Calu3 (cell line): ENCODE measurements at regions not wholly inside any gene's neighbourhood (a gene's known extent, or its start where the extent isn't known, plus 50 kb on each side); places are given as distances from the start of the nearest gene placed in this dataset.

Experiments used
- BruUV-seq: library from RNA; stranded (reverse); fragments of 400-500 nt; replicated peaks from 2 replicates; lab custom pipeline; 2021; lab: Mats Ljungman, UMichigan
- CTCF ChIA-PET: fragments of 300-600 bp; sonication (Branson Sonifier 250); formaldehyde crosslinking; loops from one replicate; lab custom pipeline; 2022; ENCODE audit warnings: antibody characterized with exemption; lab: Charles Lee
- DNase-seq: peaks from one replicate; pipeline ENCODE4 v3.0.0; 2022
- H3K27ac Mint-ChIP-seq: one replicate; pipeline ENCODE4 v1.8.0; 2022; ENCODE audit warnings: mixed read lengths; ENCODE audit not compliant: unreplicated experiment
- H3K27me3 Mint-ChIP-seq: one replicate; pipeline ENCODE4 v1.8.0; 2022; ENCODE audit warnings: mixed read lengths; ENCODE audit not compliant: unreplicated experiment
- H3K36me3 Mint-ChIP-seq: one replicate; pipeline ENCODE4 v1.8.0; 2022; ENCODE audit warnings: mild to moderate bottlenecking, moderate library complexity, mixed read lengths; ENCODE audit not compliant: insufficient read depth, unreplicated experiment
- H3K4me1 Mint-ChIP-seq: one replicate; pipeline ENCODE4 v1.8.0; 2022; ENCODE audit warnings: mild to moderate bottlenecking, low read depth, mixed read lengths; ENCODE audit not compliant: unreplicated experiment
- H3K4me3 Mint-ChIP-seq: one replicate; pipeline ENCODE4 v1.8.0; 2022; ENCODE audit warnings: mild to moderate bottlenecking, low read depth, moderate library complexity, mixed read lengths; ENCODE audit not compliant: unreplicated experiment
- H3K9me3 Mint-ChIP-seq: one replicate; pipeline ENCODE4 v1.8.0; 2022; ENCODE audit warnings: low read depth, mixed read lengths; ENCODE audit not compliant: unreplicated experiment
- intact Hi-C: fragments of 100-400 bp; cut with micrococcal nuclease; formaldehyde crosslinking; loops from one replicate; pipeline ENCODE4 v1.10.0; 2022; ENCODE audit not compliant: unreplicated experiment
- TF ChIP-seq, protein P1 (sequence below): fragments of 200-600 bp; IDR thresholded peaks from one replicate; pipeline ENCODE4 v1.8.0; 2022; ENCODE audit warnings: antibody characterized with exemption; ENCODE audit not compliant: unreplicated experiment

DNA sequence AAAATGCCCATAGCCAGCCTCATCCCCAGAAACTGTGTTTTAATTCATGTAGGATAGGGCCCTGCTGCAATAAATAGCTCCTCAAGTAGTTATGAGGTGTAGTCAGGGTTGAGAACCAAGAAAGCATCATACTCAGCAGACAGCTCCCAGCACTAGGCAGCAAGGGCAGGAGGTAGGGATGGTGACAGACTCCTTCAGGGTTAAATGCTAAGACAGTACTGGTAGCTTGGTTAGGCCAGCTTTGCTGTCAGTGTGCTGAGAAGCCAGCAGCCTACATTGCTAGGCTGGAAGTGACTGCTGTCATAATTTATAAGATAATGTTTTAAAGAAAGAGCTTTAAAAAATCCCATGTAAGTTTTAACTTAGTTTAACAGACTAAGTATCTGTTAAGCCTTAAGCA lies 113.9 kb upstream of the IMMP2L start:
- CTCF ChIA-PET, result no interaction called here
- Mint-ChIP-seq H3K27me3 (no peaks in the 10 kb centered on the region), H3K4me1 (no peaks in the 10 kb centered on the region), H3K9me3 (no peaks in the 10 kb centered on the region), H3K27ac (no peak overlapping the region), H3K36me3 (no peaks in the 10 kb centered on the region), H3K4me3 (no peak overlapping the region)
- intact Hi-C loops, result no loop called here
- DNase-seq, result no peak
- no TSS peak for BruUV-seq
- TF ChIP-seq, protein P1, sequence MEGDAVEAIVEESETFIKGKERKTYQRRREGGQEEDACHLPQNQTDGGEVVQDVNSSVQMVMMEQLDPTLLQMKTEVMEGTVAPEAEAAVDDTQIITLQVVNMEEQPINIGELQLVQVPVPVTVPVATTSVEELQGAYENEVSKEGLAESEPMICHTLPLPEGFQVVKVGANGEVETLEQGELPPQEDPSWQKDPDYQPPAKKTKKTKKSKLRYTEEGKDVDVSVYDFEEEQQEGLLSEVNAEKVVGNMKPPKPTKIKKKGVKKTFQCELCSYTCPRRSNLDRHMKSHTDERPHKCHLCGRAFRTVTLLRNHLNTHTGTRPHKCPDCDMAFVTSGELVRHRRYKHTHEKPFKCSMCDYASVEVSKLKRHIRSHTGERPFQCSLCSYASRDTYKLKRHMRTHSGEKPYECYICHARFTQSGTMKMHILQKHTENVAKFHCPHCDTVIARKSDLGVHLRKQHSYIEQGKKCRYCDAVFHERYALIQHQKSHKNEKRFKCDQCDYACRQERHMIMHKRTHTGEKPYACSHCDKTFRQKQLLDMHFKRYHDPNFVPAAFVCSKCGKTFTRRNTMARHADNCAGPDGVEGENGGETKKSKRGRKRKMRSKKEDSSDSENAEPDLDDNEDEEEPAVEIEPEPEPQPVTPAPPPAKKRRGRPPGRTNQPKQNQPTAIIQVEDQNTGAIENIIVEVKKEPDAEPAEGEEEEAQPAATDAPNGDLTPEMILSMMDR, result no peak

DNA sequence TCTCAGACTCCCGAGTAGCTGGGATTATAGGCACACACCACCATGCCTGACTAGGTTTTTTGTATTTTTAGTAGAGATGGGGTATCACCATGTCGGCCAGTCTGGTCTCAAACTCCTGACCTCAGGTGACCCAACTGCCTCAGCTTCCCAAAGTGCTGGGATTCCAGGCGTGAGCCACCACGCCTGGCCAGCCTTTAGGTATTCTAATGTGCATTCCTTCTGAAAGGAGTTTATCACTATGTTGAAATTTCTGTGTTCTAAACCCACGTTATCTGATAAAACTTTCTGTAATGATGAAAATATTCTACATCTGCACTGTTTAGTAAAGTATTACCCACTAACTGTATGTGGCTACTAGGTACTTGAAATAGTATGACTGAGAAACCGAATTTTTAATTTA lies 110.6 kb upstream of the IMMP2L start:
- Mint-ChIP-seq H3K4me1 (no peaks in the 10 kb centered on the region), H3K27ac (no peak overlapping the region), H3K36me3 (no peaks in the 10 kb centered on the region), H3K9me3 (no peaks in the 10 kb centered on the region), H3K27me3 (no peaks in the 10 kb centered on the region), H3K4me3 (no peak overlapping the region)
- BruUV-seq, result no TSS peak
- TF ChIP-seq, protein P1, result no peak
- CTCF ChIA-PET, result no interaction called here
- intact Hi-C loops, result no loop called here
- DNase-seq, result no peak

- H3K27me3 Mint-ChIP-seq, result no peaks in the 10 kb centered on the region
- no peak overlapping the region for H3K4me3 Mint-ChIP-seq
- intact Hi-C loops, result no loop called here
- H3K27ac Mint-ChIP-seq, result no peak overlapping the region
- no peaks in the 10 kb centered on the region for H3K9me3 Mint-ChIP-seq
- TF ChIP-seq, protein P1, result no peak
- CTCF ChIA-PET, result interaction anchor here (0.7 kb wide), 1 partner anchor 260 kb away, joined by 4 read pairs; no protein-coding TSS in a partner anchor
- DNase-seq, result no peak
- no TSS peak for BruUV-seq
- H3K36me3 Mint-ChIP-seq, result no peaks in the 10 kb centered on the region
- H3K4me1 Mint-ChIP-seq, result no peaks in the 10 kb centered on the region
These were observed 109.6 kb upstream of the IMMP2L start for GRCh38 chr7:111671927-111672326.

DNA sequence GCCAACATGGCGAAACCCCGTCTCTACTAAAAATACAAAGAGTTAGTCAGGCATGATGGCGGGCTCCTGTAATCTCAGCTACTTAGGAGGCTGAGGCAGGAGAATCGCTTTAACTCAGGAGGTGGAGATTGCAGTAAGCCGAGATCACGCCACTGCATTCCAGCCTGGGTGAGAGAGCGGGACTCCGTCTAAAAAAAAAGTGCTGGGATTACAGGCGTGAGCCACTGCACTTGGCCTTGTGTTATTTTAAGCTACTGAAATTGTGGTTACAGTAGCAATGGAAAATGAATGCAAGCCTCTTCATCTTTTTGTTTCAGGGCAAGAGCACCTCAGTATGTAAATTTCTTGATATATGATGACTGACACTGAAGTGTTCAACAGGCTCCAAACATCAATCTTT lies 106.4 kb upstream of the IMMP2L start:
- CTCF ChIA-PET, result no interaction called here
- BruUV-seq, result no TSS peak
- intact Hi-C loops, result no loop called here

More for the DNA sequence above, 106.4 kb upstream of the IMMP2L start:
- no peak for DNase-seq
- Mint-ChIP-seq H3K36me3 (no peaks in the 10 kb centered on the region), H3K4me1 (no peaks in the 10 kb centered on the region), H3K27ac (no peak overlapping the region), H3K27me3 (no peaks in the 10 kb centered on the region), H3K9me3 (no peaks in the 10 kb centered on the region), H3K4me3 (no peak overlapping the region)
- TF ChIP-seq, protein P1, result no peak
